ENCODE measurements at regions not wholly inside any gene's neighbourhood (a gene's known extent, or its start where the extent isn't known, plus 50 kb on each side); places are given as distances from the start of the nearest gene placed in this dataset.

- Histone ChIP-seq H3K27ac (no peak overlapping the region), H3K4me3 (no peak overlapping the region), H3K27me3 (no peaks in the 10 kb centered on the region), H3K36me3 (no peaks in the 10 kb centered on the region), H3K4me1 (ENCODE audit: low read depth) (peaks cover 24% of the 10 kb centered on the region), H3K9me3 (ENCODE audit: low read depth) (no peaks in the 10 kb centered on the region)
- DNase-seq (ENCODE audit: low read depth in 1 of 2, low spot score in 1 of 2): no peak
- TF ChIP-seq CTCF (IDR thresholded peaks at IDR 0.05; ENCODE audit: low read depth, low read length): no peak
These were observed 126.9 kb downstream of the SLC38A6 start for GRCh38 chr14:61107869-61108493.

GRCh38 chr14:61106959-61107641 is 126.1 kb downstream of the SLC38A6 start:
- no peaks in the 10 kb centered on the region for H3K27me3 ChIP-seq
- H3K36me3 ChIP-seq: no peaks in the 10 kb centered on the region
- H3K4me3 ChIP-seq: no peak overlapping the region
- peaks cover 33% of the 10 kb centered on the region for H3K4me1 ChIP-seq (ENCODE audit: low read depth)
- H3K27ac ChIP-seq: no peak overlapping the region
- TF ChIP-seq CTCF (IDR thresholded peaks at IDR 0.05; ENCODE audit: low read depth, low read length): peak; percentile 40
- no peaks in the 10 kb centered on the region for H3K9me3 ChIP-seq (ENCODE audit: low read depth)
- peak in 1 of 2 donors; percentile 72 for DNase-seq (ENCODE audit: low read depth in 1 of 2, low spot score in 1 of 2)

GRCh38 chr14:61106271-61106958 is 125.4 kb downstream of the SLC38A6 start:
- no peak for DNase-seq (ENCODE audit: low read depth in 1 of 2, low spot score in 1 of 2)
- Histone ChIP-seq H3K4me3 (no peak overlapping the region), H3K27ac (no peak overlapping the region), H3K4me1 (ENCODE audit: low read depth) (peaks cover 39% of the 10 kb centered on the region), H3K27me3 (no peaks in the 10 kb centered on the region), H3K36me3 (no peaks in the 10 kb centered on the region), H3K9me3 (ENCODE audit: low read depth) (no peaks in the 10 kb centered on the region)
- no peak for TF ChIP-seq CTCF (IDR thresholded peaks at IDR 0.05; ENCODE audit: low read depth, low read length)

- H3K4me3 ChIP-seq: no peak overlapping the region
- no peaks in the 10 kb centered on the region for H3K36me3 ChIP-seq
- no peak for TF ChIP-seq CTCF (IDR thresholded peaks at IDR 0.05; ENCODE audit: low read depth, low read length)
- H3K9me3 ChIP-seq (ENCODE audit: low read depth): no peaks in the 10 kb centered on the region
- H3K27ac ChIP-seq: peak overlapping the region; percentile 85
- no peak for DNase-seq (ENCODE audit: low read depth in 1 of 2, low spot score in 1 of 2)
- no peaks in the 10 kb centered on the region for H3K27me3 ChIP-seq
- peaks cover 32% of the 10 kb centered on the region for H3K4me1 ChIP-seq (ENCODE audit: low read depth)
These were observed 123.3 kb downstream of the SLC38A6 start for GRCh38 chr14:61104358-61104757.

- no peak for TF ChIP-seq CTCF (IDR thresholded peaks at IDR 0.05; ENCODE audit: low read depth, low read length)
- Histone ChIP-seq H3K36me3 (no peaks in the 10 kb centered on the region), H3K27me3 (no peaks in the 10 kb centered on the region), H3K4me3 (no peak overlapping the region), H3K9me3 (ENCODE audit: low read depth) (no peaks in the 10 kb centered on the region), H3K4me1 (ENCODE audit: low read depth) (peaks cover 32% of the 10 kb centered on the region), H3K27ac (peak overlapping the region; percentile 85)
- DNase-seq (ENCODE audit: low read depth in 1 of 2, low spot score in 1 of 2): peak in 1 of 2 donors; percentile 94
These were observed 122.7 kb downstream of the SLC38A6 start for GRCh38 chr14:61103541-61104339.

All from cardiac muscle cell (in vitro differentiated cells and primary cell).